T-helper 2 cell (primary cell): ENCODE measurements at regions not wholly inside any gene's neighbourhood (a gene's known extent, or its start where the extent isn't known, plus 50 kb on each side); places are given as distances from the start of the nearest gene placed in this dataset.

Experiments used
- DNase-seq, 5 experiments: peaks; one replicate each; pipeline versions ENCODE4 v3.0.0 to v3.0.0-alpha.2; 2012 to 2022

GRCh38 chr3:156620901-156621300 lies 53.5 kb upstream of the TIPARP start:
- DNase-seq = no peak

- peak in 1 of 5 experiments; percentile 32 for DNase-seq
Observed at GRCh38 chr3:156620260-156620659, 54.1 kb upstream of the TIPARP start.

GRCh38 chr3:156619376-156619775 lies 55.0 kb upstream of the TIPARP start:
- no peak for DNase-seq

- no peak for DNase-seq
Observed at GRCh38 chr3:156617781-156618180, 56.6 kb upstream of the TIPARP start.

DNA sequence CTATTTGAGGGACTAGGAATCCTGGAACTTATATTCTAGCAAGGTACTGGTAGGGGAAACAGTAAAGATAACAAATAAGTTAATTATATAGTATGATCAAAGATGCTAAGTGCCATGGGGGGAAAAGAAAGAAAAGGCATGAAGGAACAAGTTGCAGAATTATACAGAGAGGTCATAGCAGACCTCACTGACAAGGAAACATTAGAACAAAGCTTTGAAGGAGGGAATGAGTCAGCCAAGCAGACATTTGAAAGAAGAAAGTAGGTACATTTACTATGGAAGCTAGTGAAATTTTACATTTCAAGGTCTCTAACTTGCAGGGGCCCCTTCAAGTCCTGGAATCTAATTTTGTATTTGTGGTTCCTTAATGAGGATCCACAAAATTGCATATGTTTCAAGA lies 57.2 kb upstream of the TIPARP start:
- DNase-seq = no peak

GRCh38 chr3:156615592-156616173 lies 58.7 kb upstream of the TIPARP start:
- no peak for DNase-seq

DNA sequence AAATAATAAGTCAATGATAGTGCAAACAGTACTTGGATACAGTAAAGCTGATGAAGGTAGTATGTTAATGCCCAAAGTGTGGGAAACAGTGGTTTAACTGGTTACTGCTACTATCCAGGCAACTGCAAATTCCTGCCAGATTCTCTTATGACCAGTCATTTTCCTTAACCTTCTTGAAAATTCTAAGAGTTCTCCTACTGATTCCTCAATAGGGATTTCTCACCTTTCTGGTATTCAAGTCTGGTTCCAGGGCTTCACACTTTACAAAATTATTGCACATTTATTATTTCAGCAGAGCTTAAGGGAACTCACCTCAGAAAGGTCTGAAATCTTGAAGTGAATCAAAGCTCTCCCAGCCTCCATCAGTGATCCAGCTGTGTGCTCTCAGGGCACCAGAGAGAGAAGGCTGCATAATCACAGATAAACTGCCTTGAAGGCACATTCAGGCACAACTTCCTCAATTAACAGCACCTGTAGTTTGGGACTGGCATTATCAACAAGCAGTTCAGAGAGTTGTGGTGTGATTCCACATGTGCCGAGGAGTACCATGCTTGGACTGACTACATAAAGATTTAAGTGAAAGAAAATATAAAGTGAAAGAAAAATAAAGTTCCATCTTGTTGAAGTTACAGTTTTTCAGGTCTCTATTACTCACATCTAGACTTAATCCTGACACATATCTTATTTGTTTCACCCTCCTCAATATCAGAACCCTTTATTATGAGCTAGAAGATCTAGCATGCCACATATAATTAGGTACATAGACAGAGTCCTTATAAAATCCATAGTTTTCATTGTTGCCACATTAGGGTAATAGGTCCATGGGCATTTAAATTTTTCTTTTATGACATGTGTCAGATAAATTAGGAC lies 59.5 kb upstream of the TIPARP start:
- DNase-seq = no peak

DNA sequence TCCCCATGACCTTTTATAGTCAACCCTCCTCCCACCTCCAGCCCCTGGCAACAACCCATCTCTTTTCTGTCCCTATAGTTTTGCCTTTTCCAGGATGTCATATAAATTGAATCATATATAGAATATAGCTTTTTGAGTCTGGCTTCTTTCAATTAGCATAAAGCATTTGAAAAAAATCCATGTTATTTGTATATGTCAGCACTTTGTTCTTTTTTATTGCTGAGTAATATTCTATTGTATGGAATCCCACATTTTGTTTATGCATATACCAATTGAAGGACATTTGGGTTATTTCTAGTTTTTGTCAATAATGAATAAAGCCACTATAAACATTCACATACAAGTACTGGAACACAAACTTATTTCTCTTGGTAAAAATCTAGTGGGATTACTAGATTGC lies 58.0 kb upstream of the SSR3 start:
- DNase-seq = no peak

DNA sequence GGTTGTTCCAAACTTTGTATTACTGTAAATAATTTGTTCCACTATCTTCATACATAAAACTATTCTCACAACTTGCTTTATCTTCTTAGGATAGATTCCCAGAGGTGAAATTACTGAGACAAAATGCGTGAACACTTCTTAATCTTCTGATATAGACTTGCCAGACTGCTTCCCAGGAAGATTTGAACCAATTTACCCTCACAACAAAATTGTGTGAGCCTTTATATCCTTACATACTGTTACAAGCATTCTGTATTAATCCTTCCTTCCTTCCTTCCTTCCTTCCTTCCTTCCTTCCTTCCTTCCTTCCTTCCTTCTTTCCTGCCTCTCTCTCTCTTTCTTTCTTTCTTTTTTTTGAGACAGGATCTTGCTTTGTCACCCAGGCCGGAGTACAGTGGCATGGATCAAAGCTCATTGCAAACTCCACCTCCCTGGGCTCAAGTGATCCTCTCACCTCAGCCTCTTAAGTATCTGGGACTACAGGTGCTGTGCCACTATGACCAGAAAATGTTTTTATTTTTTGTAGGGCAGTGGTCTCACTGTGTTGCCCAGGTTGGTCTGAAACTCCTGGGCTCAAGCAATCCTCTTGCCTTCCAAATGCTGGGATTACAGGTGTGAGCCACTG lies 57.1 kb upstream of the SSR3 start:
- DNase-seq = no peak

- no peak for DNase-seq
Observed at GRCh38 chr3:156610154-156610553, 55.2 kb upstream of the SSR3 start.

DNA sequence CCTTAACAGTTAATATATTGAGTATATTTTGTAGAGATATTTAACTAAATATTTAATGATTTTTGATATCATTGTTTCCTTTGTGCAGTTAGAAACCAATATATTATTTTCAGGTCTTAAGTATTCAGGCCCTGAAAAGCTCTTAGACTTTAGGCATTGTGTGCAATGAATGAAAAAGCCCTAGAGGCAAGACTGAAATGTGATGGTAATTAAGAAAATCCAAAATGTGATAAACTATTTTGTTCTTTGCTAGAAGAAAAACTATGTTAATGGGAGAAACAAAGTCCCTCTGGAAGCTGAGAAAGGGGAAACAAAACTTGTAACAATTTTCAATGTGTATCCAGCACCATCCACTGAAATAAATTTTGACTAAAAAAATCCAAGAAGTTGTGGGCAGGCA lies 54.6 kb upstream of the SSR3 start:
- DNase-seq = no peak

DNA sequence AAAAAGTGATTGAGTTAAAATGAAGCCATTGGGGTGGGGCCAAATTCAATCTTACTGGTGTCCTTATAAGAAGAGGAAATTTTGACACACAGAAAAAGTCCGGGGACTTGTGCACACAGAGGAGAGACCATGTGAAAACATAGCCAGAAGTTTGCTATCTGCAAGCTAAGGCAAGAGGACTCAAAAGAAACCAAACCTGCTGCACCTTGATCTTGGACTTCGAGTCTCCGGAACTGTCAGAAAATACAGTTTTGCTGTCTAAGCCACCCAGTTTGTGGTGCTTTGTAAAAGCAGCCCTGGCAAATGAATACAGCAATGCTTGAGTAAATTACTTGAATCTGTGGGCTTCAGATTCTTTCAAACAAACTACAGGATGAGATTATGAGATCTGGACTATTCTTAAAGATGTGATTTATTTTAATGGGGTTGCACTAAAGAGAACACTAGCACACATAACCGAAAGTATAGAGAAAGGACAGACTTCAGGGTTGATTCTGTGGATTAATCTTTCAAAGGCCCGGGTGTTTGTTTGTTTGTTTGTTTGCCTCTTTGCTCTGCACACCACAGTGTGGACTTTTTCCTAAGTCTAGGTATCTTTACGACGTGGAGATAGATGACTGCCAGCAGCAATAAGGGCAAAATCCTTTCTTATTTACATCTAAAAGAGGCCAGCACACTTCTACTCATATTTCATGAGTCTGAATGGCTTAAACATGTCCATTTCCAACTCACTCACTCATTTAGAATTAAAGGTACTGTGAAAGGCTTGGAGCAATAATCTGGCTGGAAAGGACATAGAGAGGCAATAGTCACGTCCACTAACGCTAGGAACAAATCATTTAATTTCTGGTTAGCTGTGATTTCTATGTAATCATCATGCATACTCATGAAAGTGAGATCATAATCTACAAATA lies 53.9 kb upstream of the SSR3 start:
- no peak for DNase-seq

DNA sequence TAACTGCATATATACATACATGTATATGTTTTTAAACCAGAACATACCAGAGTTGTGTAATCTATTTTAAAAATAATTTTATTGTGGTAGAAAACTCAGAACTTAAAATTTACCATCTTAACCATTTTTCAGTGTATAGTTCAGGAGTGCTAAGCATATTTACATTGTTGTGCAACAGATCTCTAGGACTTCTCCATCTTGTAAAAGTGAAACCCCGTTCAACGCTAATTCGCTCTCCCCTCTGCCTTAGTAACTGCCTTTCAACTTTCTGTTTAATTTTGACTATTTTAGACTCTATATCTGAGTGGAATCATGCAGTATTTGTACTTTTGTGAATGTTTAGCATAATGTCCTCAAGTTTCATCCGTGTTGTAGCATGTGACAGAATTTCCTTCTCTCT lies 51.8 kb upstream of the SSR3 start:
- peak in 1 of 5 experiments; percentile 63 for DNase-seq

DNA sequence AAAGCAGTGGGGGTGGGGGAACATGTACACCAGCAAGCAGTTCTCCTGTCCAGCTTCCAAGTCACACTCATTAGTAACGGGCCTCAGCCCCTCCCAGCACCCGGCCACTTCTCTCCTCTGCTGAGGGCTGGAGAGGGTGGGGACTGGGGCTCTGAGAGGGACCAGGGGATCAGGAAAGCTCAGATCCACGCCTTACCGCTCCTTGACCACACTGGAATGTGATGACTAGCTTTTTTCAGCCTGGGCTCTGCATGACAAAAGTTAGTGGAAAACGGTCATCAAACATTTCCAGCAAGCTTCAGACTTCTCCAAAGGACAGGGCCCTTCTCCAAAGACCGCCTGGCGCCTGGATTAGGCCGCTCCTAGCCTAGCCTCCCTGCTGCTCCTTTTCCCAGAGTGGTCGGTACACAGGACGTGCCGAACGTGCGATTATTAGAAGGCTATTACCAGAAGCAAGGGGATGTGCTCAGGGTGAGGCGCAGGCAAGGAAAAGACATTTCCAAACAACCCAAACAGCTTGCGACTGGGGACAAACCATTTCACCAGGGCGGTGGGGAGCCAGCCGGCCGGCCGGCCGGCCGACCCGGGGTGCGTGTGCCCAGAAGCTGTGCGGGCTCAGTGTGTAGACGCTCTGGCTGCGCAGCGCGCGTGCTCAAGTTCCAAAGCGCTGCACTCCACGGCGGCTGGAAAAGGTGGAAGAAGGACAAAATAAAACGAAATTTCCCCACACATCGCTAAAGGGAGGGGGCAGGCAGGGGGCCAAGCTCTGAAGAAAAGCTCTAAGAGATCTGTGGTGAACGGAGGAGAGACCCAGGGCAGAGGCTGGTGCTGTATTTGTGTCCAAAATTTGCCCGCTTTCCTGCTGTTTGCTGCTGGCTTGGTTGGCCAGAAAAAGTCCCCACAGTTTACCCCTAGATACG lies 51.0 kb upstream of the SSR3 start:
- DNase-seq = peak in 1 of 5 experiments; percentile 28

DNA sequence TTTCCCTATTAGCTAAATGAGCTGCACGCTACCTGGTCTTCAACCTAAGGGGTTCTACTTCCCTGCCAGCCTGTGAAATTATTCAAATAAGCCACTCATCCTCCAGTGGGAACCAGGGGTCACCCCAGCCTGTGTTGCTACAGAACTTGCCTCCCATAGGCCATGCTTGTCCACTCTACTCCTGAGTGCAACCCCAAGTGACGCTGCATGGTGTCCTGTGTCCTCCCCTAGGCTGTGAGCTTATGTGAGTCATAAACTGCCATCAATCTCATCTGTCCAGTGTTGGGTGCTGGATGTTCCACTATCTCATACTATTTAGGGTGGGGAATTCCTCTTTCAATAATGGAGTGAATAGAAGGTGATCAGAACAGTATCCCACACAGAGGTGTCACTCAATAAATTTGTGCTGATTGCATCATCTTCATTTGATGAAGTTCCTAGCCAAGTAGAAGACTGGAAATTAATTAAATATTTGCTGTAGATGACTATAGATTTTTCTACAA lies 49.8 kb upstream of the SSR3 start:
- DNase-seq = no peak
